Small intestine (tissue), 7 donors: ENCODE measurements at regions not wholly inside any gene's neighbourhood (a gene's known extent, or its start where the extent isn't known, plus 50 kb on each side); places are given as distances from the start of the nearest gene placed in this dataset.

ENCODE experiments used
- DNase-seq, 2 donors: peaks; one replicate each; pipeline versions ENCODE4 v3.0.0 to v3.0.0-alpha.2; 2013
- FAIRE-seq: peaks from 2 replicates; lab custom pipeline; 2012; peaks lifted over from hg19 to GRCh38; lab: Jason Lieb, UNC
- H3K27ac ChIP-seq, 3 donors: one replicate each; pipeline ENCODE4 v1.5.1; 2013; ENCODE audit warnings: low read length in 2 of 3, mild to moderate bottlenecking in 2 of 3, control low read depth in 1 of 3, inconsistent platforms in 1 of 3, low read depth in 1 of 3, moderate library complexity in 1 of 3
- H3K27me3 ChIP-seq, 3 donors: one replicate each; pipeline ENCODE4 v1.6.1; 2013; ENCODE audit warnings: low read length in 3 of 3, inconsistent platforms in 1 of 3; ENCODE audit not compliant: control insufficient read depth in 3 of 3, insufficient read depth in 3 of 3
- H3K36me3 ChIP-seq, 3 donors: one replicate each; pipeline ENCODE4 v1.6.1; 2013; ENCODE audit warnings: low read length in 3 of 3, inconsistent platforms in 1 of 3, low read depth in 1 of 3, mild to moderate bottlenecking in 1 of 3, moderate library complexity in 1 of 3; ENCODE audit not compliant: control insufficient read depth in 3 of 3, insufficient read depth in 2 of 3
- H3K4me1 ChIP-seq, 3 donors: one replicate each; pipeline ENCODE4 v1.6.1; 2013; ENCODE audit warnings: low read length in 2 of 3, inconsistent platforms in 1 of 3, low read depth in 1 of 3, mild to moderate bottlenecking in 1 of 3, moderate library complexity in 1 of 3; ENCODE audit not compliant: control insufficient read depth in 3 of 3, insufficient read depth in 2 of 3
- H3K4me3 ChIP-seq, 3 donors: one replicate each; pipeline ENCODE4 v1.5.1; 2013; ENCODE audit warnings: low read length in 3 of 3, control low read depth in 1 of 3, inconsistent platforms in 1 of 3, low read depth in 1 of 3, mild to moderate bottlenecking in 1 of 3, moderate library complexity in 1 of 3
- H3K9me3 ChIP-seq, 2 donors: one replicate each; pipeline ENCODE4 v1.6.1; 2013; ENCODE audit warnings: low read depth in 1 of 2, low read length in 1 of 2; ENCODE audit not compliant: control insufficient read depth in 2 of 2, insufficient read depth in 1 of 2
- whole genome bisulfite sequencing, 3 donors: extraction: QIAGEN DNeasy Blood & Tissue Kit; methylation state at CpG; one replicate each; pipeline ENCODE4 v1.1.7; 2013; 5-methylcytosine and 5-hydroxymethylcytosine counted together
- donor health status: healthy with polysubstance abuse.
- donor health status: control.
- donor health status: control.
- donor health status: Bipolar disorder and iron deficiency.
- donor health status: healthy.

- Histone ChIP-seq H3K36me3 (no peaks in the 10 kb centered on the region), H3K9me3 (no peaks in the 10 kb centered on the region), H3K4me3 (no peak overlapping the region), H3K27me3 (no peaks in the 10 kb centered on the region), H3K27ac (no peak overlapping the region), H3K4me1 (no peaks in the 10 kb centered on the region)
- no peak for DNase-seq
- WGBS, 3 donors: 43 to 52% (median 43%) methylated on average over 6 of the region's 6 CpGs
- no peak for FAIRE-seq
Measured at GRCh38 chr5:110917161-110917875, 154.2 kb upstream of the TSLP start.

- no peaks in the 10 kb centered on the region for H3K27me3 ChIP-seq
- WGBS, 3 donors: 12 to 34% (median 22%) methylated on average over 1 of the region's 1 CpG
- H3K4me1 ChIP-seq: no peaks in the 10 kb centered on the region
- DNase-seq: no peak
- no peaks in the 10 kb centered on the region for H3K9me3 ChIP-seq
- H3K4me3 ChIP-seq: no peak overlapping the region
- no peak overlapping the region for H3K27ac ChIP-seq
- H3K36me3 ChIP-seq: no peaks in the 10 kb centered on the region
- no peak for FAIRE-seq
Measured at GRCh38 chr5:110918683-110919082, 152.8 kb upstream of the TSLP start.

GRCh38 chr5:110923971-110924370 lies 147.5 kb upstream of the TSLP start:
- Histone ChIP-seq H3K36me3 (no peaks in the 10 kb centered on the region), H3K9me3 (no peaks in the 10 kb centered on the region), H3K4me1 (no peaks in the 10 kb centered on the region), H3K27me3 (no peaks in the 10 kb centered on the region), H3K4me3 (no peak overlapping the region), H3K27ac (no peak overlapping the region)
- FAIRE-seq (no peak), DNase-seq (no peak)
- 86 to 90% (median 90%) methylated on average over 1 of the region's 1 CpG for WGBS, 3 donors

DNA sequence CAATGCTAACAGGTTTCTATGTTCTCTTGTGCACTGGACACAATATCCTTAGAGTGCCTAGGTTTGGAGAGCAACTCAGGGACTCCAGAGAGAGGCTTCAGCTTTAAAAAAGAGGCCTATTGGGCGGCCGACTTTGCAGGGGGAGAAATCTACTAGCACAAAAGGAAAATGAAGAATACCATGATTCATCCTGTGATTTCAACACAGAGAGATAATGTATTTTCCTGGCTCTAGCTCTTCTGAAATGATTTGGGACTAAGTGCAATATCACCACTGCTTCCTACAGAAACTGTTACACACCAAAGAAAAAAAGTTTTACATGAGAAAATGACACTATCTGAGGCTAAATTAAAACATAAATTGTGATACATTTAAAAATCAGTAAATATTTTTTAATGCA lies 146.1 kb upstream of the TSLP start:
- no peak overlapping the region for H3K4me3 ChIP-seq
- 84 to 91% (median 85%) methylated on average over 2 of the region's 2 CpGs for whole genome bisulfite sequencing, 3 donors
- H3K27ac ChIP-seq: no peak overlapping the region
- DNase-seq: no peak
- no peaks in the 10 kb centered on the region for H3K9me3 ChIP-seq
- H3K36me3 ChIP-seq: no peaks in the 10 kb centered on the region
- H3K4me1 ChIP-seq: no peaks in the 10 kb centered on the region
- H3K27me3 ChIP-seq: no peaks in the 10 kb centered on the region
- FAIRE-seq: no peak

- DNase-seq: no peak
- Histone ChIP-seq H3K36me3 (no peaks in the 10 kb centered on the region), H3K9me3 (no peaks in the 10 kb centered on the region), H3K4me1 (no peaks in the 10 kb centered on the region), H3K27me3 (no peaks in the 10 kb centered on the region), H3K4me3 (no peak overlapping the region), H3K27ac (no peak overlapping the region)
- 42 to 68% (median 57%) methylated on average over 1 of the region's 1 CpG for WGBS, 3 donors
- no peak for FAIRE-seq
Measured at GRCh38 chr5:110925916-110926315, 145.6 kb upstream of the TSLP start.

GRCh38 chr5:110932755-110933488 lies 138.6 kb upstream of the TSLP start:
- Histone ChIP-seq H3K27me3 (no peaks in the 10 kb centered on the region), H3K4me3 (no peak overlapping the region), H3K4me1 (no peaks in the 10 kb centered on the region), H3K36me3 (no peaks in the 10 kb centered on the region), H3K27ac (no peak overlapping the region), H3K9me3 (peaks cover 0 to 14% of the 10 kb centered on the region in 2 donors)
- 59 to 75% (median 65%) methylated on average over 1 of the region's 1 CpG for WGBS, 3 donors
- FAIRE-seq (no peak), DNase-seq (no peak)

DNA sequence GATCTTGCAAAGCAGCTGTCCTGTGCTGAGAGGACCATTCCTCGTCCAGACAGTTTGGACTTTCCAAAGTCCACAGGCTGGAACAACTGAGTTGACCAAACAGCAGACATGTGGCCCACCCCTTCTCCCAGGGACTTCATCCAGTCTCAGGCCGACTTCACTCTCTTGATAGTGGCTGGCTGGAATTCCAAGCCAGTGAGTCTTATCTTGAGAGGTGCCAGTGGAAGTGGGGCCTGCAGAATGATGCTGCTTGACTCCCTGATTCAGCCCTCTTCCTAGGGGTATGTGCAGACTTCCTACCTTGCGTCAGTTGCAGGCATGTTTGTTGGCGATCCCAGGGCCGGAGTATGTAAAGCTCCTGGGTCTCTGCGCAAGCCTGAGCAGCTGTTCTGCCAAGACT lies 131.4 kb upstream of the TSLP start:
- 82 to 90% (median 86%) methylated on average over 6 of the region's 6 CpGs for WGBS, 3 donors
- H3K4me3 ChIP-seq: no peak overlapping the region
- peaks cover 0 to 7% of the 10 kb centered on the region in 2 donors for H3K9me3 ChIP-seq
- H3K4me1 ChIP-seq: no peaks in the 10 kb centered on the region
- no peak overlapping the region for H3K27ac ChIP-seq
- no peaks in the 10 kb centered on the region for H3K36me3 ChIP-seq
- no peak for FAIRE-seq
- no peaks in the 10 kb centered on the region for H3K27me3 ChIP-seq
- DNase-seq: no peak

GRCh38 chr5:110945874-110946436 lies 125.6 kb upstream of the TSLP start:
- Histone ChIP-seq H3K27ac (no peak overlapping the region), H3K4me1 (no peaks in the 10 kb centered on the region), H3K4me3 (no peak overlapping the region), H3K9me3 (peaks cover 0 to 4% of the 10 kb centered on the region in 2 donors), H3K27me3 (no peaks in the 10 kb centered on the region), H3K36me3 (no peaks in the 10 kb centered on the region)
- 12 to 45% (median 21%) methylated on average over 3 of the region's 3 CpGs for WGBS, 3 donors
- FAIRE-seq (no peak), DNase-seq (no peak)
